CD4-positive, alpha-beta T cell (primary cell): ENCODE measurements at regions not wholly inside any gene's neighbourhood (a gene's known extent, or its start where the extent isn't known, plus 50 kb on each side); places are given as distances from the start of the nearest gene placed in this dataset.

Source experiments
- ATAC-seq: fragments of 200-7000 bp; cut with Tn5 transposase; one replicate; pipeline ENCODE4 v1.10.0; 2022; ENCODE audit warnings: mild to moderate bottlenecking; ENCODE audit not compliant: poor library complexity
- CTCF ChIA-PET: fragments of 350-600 bp; sonication (Branson Sonifier 250); formaldehyde crosslinking; loops from one replicate; lab custom pipeline; 2021; ENCODE audit warnings: antibody characterized with exemption, inconsistent platforms; lab: Charles Lee
- POLR2A ChIA-PET: fragments of 350-600 bp; sonication (Branson Sonifier 250); formaldehyde crosslinking; loops from one replicate; lab custom pipeline; 2021; ENCODE audit warnings: antibody characterized with exemption, inconsistent platforms; lab: Charles Lee
- DNase-seq, 14 experiments: peaks; one replicate each; pipeline ENCODE4 v3.0.0-alpha.2; 2013 to 2020; ENCODE audit warnings: mixed read lengths in 2 of 14
- H3K27ac ChIP-seq, 2 donors: one replicate each; pipeline versions ENCODE4 v1.5.1 to v1.7.0; 2013; ENCODE audit warnings: low read length in 2 of 2, low read depth in 1 of 2, mild to moderate bottlenecking in 1 of 2
- H3K27me3 ChIP-seq, 2 experiments: 1 replicate in 1 of 2; 2 replicates in 1 of 2; pipeline versions ENCODE4 v1.6.1 to v1.7.0; 2013; ENCODE audit warnings: low read length in 2 of 2, control low read depth in 1 of 2, mild to moderate bottlenecking in 1 of 2, moderate library complexity in 1 of 2; ENCODE audit not compliant: insufficient read depth in 2 of 2, control insufficient read depth in 1 of 2
- H3K36me3 ChIP-seq: one replicate; pipeline ENCODE4 v1.6.1; 2013; ENCODE audit warnings: low read length, control low read depth; ENCODE audit not compliant: insufficient read depth
- H3K4me1 ChIP-seq: one replicate; pipeline ENCODE4 v1.6.1; 2013; ENCODE audit warnings: low read length, control low read depth; ENCODE audit not compliant: insufficient read depth
- H3K4me3 ChIP-seq: one replicate; pipeline ENCODE4 v1.5.1; 2013; ENCODE audit warnings: mild to moderate bottlenecking, low read length, moderate library complexity
- H3K9me3 ChIP-seq, 2 experiments: 1 replicate in 1 of 2; 2 replicates in 1 of 2; pipeline versions ENCODE4 v1.6.1 to v1.7.0; 2013; ENCODE audit warnings: low read length in 2 of 2, mild to moderate bottlenecking in 2 of 2, control low read depth in 1 of 2, moderate library complexity in 1 of 2; ENCODE audit not compliant: control insufficient read depth in 1 of 2, insufficient read depth in 1 of 2
- H3K27ac Mint-ChIP-seq: one replicate; pipeline ENCODE4 v1.8.0; 2020; ENCODE audit warnings: mixed read lengths
- H3K27me3 Mint-ChIP-seq: one replicate; pipeline ENCODE4 v1.8.0; 2021; ENCODE audit warnings: mixed read lengths
- H3K36me3 Mint-ChIP-seq: one replicate; pipeline ENCODE4 v1.8.0; 2021; ENCODE audit warnings: low read depth, mixed read lengths
- H3K4me1 Mint-ChIP-seq: one replicate; pipeline ENCODE4 v1.8.0; 2021; ENCODE audit warnings: low read depth, mixed read lengths
- H3K4me3 Mint-ChIP-seq: one replicate; pipeline ENCODE4 v1.8.0; 2020; ENCODE audit warnings: mild to moderate bottlenecking, mixed read lengths
- H3K9me3 Mint-ChIP-seq: one replicate; pipeline ENCODE4 v1.8.0; 2020; ENCODE audit warnings: mixed read lengths
- intact Hi-C, 2 experiments: fragments of 100-400 bp; cut with DNase I in 1 of 2; cut with micrococcal nuclease in 1 of 2; formaldehyde crosslinking; loops; one replicate each; pipeline versions ENCODE4 v1.15.1 to v1.9.0; 2023 to 2025; cut with DNase I, micrococcal nuclease
- TF ChIP-seq, protein P1 (sequence below): fragments of 200-600 bp; IDR thresholded peaks from one replicate; pipeline ENCODE4 v1.8.0; 2022; ENCODE audit warnings: antibody characterized with exemption, mild to moderate bottlenecking

DNA sequence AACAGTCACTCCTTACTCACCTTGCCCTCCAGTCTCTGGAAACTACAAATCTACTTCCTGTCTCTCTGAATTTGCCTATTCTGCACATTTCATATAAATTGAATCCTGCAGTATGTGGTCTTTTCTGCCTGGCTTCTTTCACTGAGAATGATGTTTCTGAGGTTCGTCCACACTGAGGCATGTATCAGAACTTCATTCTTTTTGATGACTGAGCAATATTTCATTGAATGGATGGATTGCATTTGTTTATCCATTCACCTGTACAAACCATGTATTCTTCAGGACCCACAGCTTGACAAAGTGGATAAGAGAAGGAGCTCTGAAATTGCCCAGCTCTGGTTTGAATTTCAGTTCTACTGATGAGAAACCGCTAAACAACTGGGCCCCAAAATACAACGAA, 118.9 kb upstream of the ARRDC4 start:
- Mint-ChIP-seq H3K9me3 (no peaks in the 10 kb centered on the region), H3K27ac (no peak overlapping the region), H3K27me3 (no peaks in the 10 kb centered on the region), H3K4me1 (no peaks in the 10 kb centered on the region), H3K36me3 (no peaks in the 10 kb centered on the region), H3K4me3 (no peak overlapping the region)
- Histone ChIP-seq H3K4me3 (no peak overlapping the region), H3K36me3 (no peaks in the 10 kb centered on the region), H3K4me1 (no peaks in the 10 kb centered on the region), H3K27ac (no peak overlapping the region), H3K27me3 (no peaks in the 10 kb centered on the region), H3K9me3 (no peaks in the 10 kb centered on the region)
- POLR2A ChIA-PET: no interaction called here
- intact Hi-C loops: no loop called here
- TF ChIP-seq, protein P1, sequence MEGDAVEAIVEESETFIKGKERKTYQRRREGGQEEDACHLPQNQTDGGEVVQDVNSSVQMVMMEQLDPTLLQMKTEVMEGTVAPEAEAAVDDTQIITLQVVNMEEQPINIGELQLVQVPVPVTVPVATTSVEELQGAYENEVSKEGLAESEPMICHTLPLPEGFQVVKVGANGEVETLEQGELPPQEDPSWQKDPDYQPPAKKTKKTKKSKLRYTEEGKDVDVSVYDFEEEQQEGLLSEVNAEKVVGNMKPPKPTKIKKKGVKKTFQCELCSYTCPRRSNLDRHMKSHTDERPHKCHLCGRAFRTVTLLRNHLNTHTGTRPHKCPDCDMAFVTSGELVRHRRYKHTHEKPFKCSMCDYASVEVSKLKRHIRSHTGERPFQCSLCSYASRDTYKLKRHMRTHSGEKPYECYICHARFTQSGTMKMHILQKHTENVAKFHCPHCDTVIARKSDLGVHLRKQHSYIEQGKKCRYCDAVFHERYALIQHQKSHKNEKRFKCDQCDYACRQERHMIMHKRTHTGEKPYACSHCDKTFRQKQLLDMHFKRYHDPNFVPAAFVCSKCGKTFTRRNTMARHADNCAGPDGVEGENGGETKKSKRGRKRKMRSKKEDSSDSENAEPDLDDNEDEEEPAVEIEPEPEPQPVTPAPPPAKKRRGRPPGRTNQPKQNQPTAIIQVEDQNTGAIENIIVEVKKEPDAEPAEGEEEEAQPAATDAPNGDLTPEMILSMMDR: no peak
- CTCF ChIA-PET: no interaction called here
- ATAC-seq: no peak
- no peak for DNase-seq

- DNase-seq (no peak), ATAC-seq (no peak)
- H3K4me1 Mint-ChIP-seq: no peaks in the 10 kb centered on the region
- no peaks in the 10 kb centered on the region for H3K27me3 Mint-ChIP-seq
- Histone ChIP-seq H3K36me3 (no peaks in the 10 kb centered on the region), H3K4me3 (no peak overlapping the region), H3K4me1 (no peaks in the 10 kb centered on the region), H3K27me3 (no peaks in the 10 kb centered on the region), H3K27ac (no peak overlapping the region), H3K9me3 (no peaks in the 10 kb centered on the region)
- H3K27ac Mint-ChIP-seq: no peak overlapping the region
- TF ChIP-seq, protein P1: no peak
- ChIA-PET CTCF (no interaction called here), POLR2A (no interaction called here)
- intact Hi-C loops: no loop called here
- H3K4me3 Mint-ChIP-seq: no peak overlapping the region
- H3K36me3 Mint-ChIP-seq: no peaks in the 10 kb centered on the region
- H3K9me3 Mint-ChIP-seq: no peaks in the 10 kb centered on the region
Measured at GRCh38 chr15:97849183-97849582, 111.3 kb upstream of the ARRDC4 start.

DNA sequence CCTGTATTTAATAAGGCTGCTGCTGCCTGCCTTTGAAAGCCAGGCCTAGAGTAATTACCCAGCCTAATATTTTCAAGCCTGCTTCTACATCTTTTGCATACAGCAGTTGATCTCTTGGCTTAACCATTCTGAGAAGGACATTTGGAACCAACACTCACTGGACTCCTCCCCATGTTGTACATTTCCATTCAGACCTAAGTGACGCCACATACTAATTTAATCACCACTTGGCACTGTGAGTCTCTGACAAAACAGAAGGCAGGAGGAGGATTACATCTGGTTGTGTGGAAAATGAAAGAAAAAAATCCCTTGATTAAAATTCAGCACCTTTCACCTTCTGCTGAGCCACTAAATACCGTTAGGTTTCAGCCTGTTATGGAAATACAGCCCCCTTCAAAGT, 102.2 kb upstream of the ARRDC4 start:
- TF ChIP-seq, protein P1: no peak
- Mint-ChIP-seq H3K27me3 (peaks cover 7% of the 10 kb centered on the region), H3K4me3 (no peak overlapping the region), H3K4me1 (no peaks in the 10 kb centered on the region), H3K27ac (no peak overlapping the region), H3K36me3 (no peaks in the 10 kb centered on the region), H3K9me3 (peaks cover 2% of the 10 kb centered on the region)
- intact Hi-C loops: no loop called here
- POLR2A ChIA-PET: no interaction called here
- DNase-seq: no peak
- no peak overlapping the region for H3K27ac ChIP-seq
- no peaks in the 10 kb centered on the region for H3K4me1 ChIP-seq
- ATAC-seq: no peak
- no peak overlapping the region for H3K4me3 ChIP-seq
- H3K9me3 ChIP-seq: peaks cover 0 to 3% of the 10 kb centered on the region in 2 experiments
- CTCF ChIA-PET: no interaction called here
- H3K27me3 ChIP-seq: no peaks in the 10 kb centered on the region
- H3K36me3 ChIP-seq: no peaks in the 10 kb centered on the region
